ENCODE measurements at regions not wholly inside any gene's neighbourhood (a gene's known extent, or its start where the extent isn't known, plus 50 kb on each side); places are given as distances from the start of the nearest gene placed in this dataset.

GRCh38 chr15:29382862-29383261 is 113.2 kb upstream of the NSMCE3 start:
- Histone ChIP-seq H3K9ac (no peak overlapping the region), H3K79me2 (ENCODE audit: insufficient read depth, low read depth) (no peaks in the 10 kb centered on the region), H3K4me1 (ENCODE audit: low read depth, poor library complexity, severe bottlenecking) (no peaks in the 10 kb centered on the region), H4K20me1 (ENCODE audit: insufficient read depth) (no peaks in the 10 kb centered on the region), H3K27me3 (ENCODE audit: insufficient read depth, low read depth) (no peaks in the 10 kb centered on the region), H2AFZ (ENCODE audit: low read depth) (no peak overlapping the region), H3K27ac (no peak overlapping the region), H3K4me3 (IDR thresholded peaks at IDR 0.05; ENCODE audit: insufficient read depth, low read depth, low read length) (no peak overlapping the region), H3K4me2 (no peak overlapping the region), H3K36me3 (ENCODE audit: insufficient read depth) (no peaks in the 10 kb centered on the region)
- TF ChIP-seq, protein P1, sequence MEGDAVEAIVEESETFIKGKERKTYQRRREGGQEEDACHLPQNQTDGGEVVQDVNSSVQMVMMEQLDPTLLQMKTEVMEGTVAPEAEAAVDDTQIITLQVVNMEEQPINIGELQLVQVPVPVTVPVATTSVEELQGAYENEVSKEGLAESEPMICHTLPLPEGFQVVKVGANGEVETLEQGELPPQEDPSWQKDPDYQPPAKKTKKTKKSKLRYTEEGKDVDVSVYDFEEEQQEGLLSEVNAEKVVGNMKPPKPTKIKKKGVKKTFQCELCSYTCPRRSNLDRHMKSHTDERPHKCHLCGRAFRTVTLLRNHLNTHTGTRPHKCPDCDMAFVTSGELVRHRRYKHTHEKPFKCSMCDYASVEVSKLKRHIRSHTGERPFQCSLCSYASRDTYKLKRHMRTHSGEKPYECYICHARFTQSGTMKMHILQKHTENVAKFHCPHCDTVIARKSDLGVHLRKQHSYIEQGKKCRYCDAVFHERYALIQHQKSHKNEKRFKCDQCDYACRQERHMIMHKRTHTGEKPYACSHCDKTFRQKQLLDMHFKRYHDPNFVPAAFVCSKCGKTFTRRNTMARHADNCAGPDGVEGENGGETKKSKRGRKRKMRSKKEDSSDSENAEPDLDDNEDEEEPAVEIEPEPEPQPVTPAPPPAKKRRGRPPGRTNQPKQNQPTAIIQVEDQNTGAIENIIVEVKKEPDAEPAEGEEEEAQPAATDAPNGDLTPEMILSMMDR (conservative IDR thresholded peaks at IDR 0.05; ENCODE audit: low read depth, low read length): no peak

DNA sequence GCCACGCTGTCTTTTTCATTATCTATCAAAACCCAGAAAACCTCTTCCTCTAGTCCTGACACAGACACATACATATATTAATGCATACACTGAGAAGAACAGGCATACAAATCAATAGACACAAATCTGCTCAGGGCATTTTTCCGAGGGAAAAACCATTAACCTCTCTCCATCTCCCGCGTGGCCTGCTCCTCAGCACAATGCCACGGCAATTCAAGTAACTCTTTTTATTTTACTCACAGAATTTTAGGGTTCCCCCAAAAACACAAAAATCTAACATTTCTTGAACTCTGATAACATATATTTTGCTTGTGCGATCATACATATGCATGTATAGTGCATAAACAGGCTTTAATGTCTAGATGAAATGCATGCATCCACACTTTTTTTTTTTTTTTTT is 110.8 kb upstream of the NSMCE3 start:
- H3K36me3 ChIP-seq (ENCODE audit: insufficient read depth): no peaks in the 10 kb centered on the region
- H3K27ac ChIP-seq: no peak overlapping the region
- H3K27me3 ChIP-seq (ENCODE audit: insufficient read depth, low read depth): no peaks in the 10 kb centered on the region
- H3K4me1 ChIP-seq (ENCODE audit: low read depth, poor library complexity, severe bottlenecking): no peaks in the 10 kb centered on the region
- H3K9ac ChIP-seq: no peak overlapping the region
- no peak overlapping the region for H3K4me2 ChIP-seq
- H3K79me2 ChIP-seq (ENCODE audit: insufficient read depth, low read depth): no peaks in the 10 kb centered on the region
- H4K20me1 ChIP-seq (ENCODE audit: insufficient read depth): no peaks in the 10 kb centered on the region
- no peak overlapping the region for H2AFZ ChIP-seq (ENCODE audit: low read depth)
- TF ChIP-seq, protein P1 (conservative IDR thresholded peaks at IDR 0.05; ENCODE audit: low read depth, low read length): no peak
- no peak overlapping the region for H3K4me3 ChIP-seq (IDR thresholded peaks at IDR 0.05; ENCODE audit: insufficient read depth, low read depth, low read length)

GRCh38 chr15:29379647-29380046 is 110.0 kb upstream of the NSMCE3 start:
- Histone ChIP-seq H3K36me3 (ENCODE audit: insufficient read depth) (no peaks in the 10 kb centered on the region), H3K9ac (no peak overlapping the region), H3K4me2 (no peak overlapping the region), H3K79me2 (ENCODE audit: insufficient read depth, low read depth) (no peaks in the 10 kb centered on the region), H3K4me3 (IDR thresholded peaks at IDR 0.05; ENCODE audit: insufficient read depth, low read depth, low read length) (no peak overlapping the region), H4K20me1 (ENCODE audit: insufficient read depth) (no peaks in the 10 kb centered on the region), H3K27me3 (ENCODE audit: insufficient read depth, low read depth) (no peaks in the 10 kb centered on the region), H3K27ac (no peak overlapping the region), H3K4me1 (ENCODE audit: low read depth, poor library complexity, severe bottlenecking) (no peaks in the 10 kb centered on the region), H2AFZ (ENCODE audit: low read depth) (no peak overlapping the region)
- TF ChIP-seq, protein P1 (conservative IDR thresholded peaks at IDR 0.05; ENCODE audit: low read depth, low read length): no peak

DNA sequence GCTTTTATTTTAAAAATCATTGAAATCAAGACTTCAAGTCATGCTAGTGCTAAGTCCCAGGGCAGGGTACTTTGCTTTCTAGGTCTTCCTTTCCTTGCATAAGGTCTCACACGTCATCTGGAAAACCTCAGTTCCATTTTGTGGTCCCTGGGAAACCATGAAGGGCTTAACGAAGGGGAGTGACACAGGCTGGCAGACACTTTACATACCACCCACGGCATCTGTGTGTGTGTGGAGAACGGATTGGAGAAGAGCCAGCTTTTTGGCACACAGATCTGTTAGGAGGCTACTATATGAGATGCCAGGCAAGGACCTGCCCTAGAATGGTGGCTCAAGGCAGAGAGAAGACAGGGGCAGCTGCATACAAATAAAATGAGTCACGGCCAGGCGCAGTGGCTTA is 107.5 kb upstream of the NSMCE3 start:
- Histone ChIP-seq H3K4me3 (IDR thresholded peaks at IDR 0.05; ENCODE audit: insufficient read depth, low read depth, low read length) (no peak overlapping the region), H3K9ac (no peak overlapping the region), H3K36me3 (ENCODE audit: insufficient read depth) (no peaks in the 10 kb centered on the region), H2AFZ (ENCODE audit: low read depth) (no peak overlapping the region), H3K4me1 (ENCODE audit: low read depth, poor library complexity, severe bottlenecking) (no peaks in the 10 kb centered on the region), H3K79me2 (ENCODE audit: insufficient read depth, low read depth) (no peaks in the 10 kb centered on the region), H4K20me1 (ENCODE audit: insufficient read depth) (no peaks in the 10 kb centered on the region), H3K27me3 (ENCODE audit: insufficient read depth, low read depth) (no peaks in the 10 kb centered on the region), H3K4me2 (no peak overlapping the region), H3K27ac (no peak overlapping the region)
- TF ChIP-seq, protein P1 (conservative IDR thresholded peaks at IDR 0.05; ENCODE audit: low read depth, low read length): no peak

Measured in KMS-11 (cell line).